Neural progenitor cell (in vitro differentiated cells): ENCODE measurements at regions not wholly inside any gene's neighbourhood (a gene's known extent, or its start where the extent isn't known, plus 50 kb on each side); places are given as distances from the start of the nearest gene placed in this dataset.

Source experiments
- DNase-seq: peaks from one replicate; pipeline ENCODE4 v3.0.0-alpha.2; 2016; ENCODE audit warnings: low spot score
- H2AFZ ChIP-seq: fragments of 200-600 bp; sonication (generic); replicated peaks from 2 replicates; pipeline ENCODE4 v1.6.1; 2016; ENCODE audit warnings: antibody characterized with exemption
- H3F3A ChIP-seq: fragments of 200-600 bp; sonication (generic); 2 replicates; pipeline ENCODE4 v1.6.1; 2016; ENCODE audit warnings: antibody characterized with exemption, low read depth
- H3K27ac ChIP-seq: fragments of 200-600 bp; sonication (generic); 2 replicates; pipeline ENCODE4 v1.5.1; 2016; ENCODE audit warnings: mild to moderate bottlenecking
- H3K27me3 ChIP-seq: fragments of 200-600 bp; sonication (generic); 2 replicates; pipeline ENCODE4 v1.6.1; 2016; ENCODE audit warnings: mild to moderate bottlenecking, moderate library complexity
- H3K36me3 ChIP-seq: fragments of 200-600 bp; sonication (generic); 2 replicates; pipeline ENCODE4 v1.5.1; 2016
- H3K4me1 ChIP-seq: fragments of 200-600 bp; sonication (generic); 2 replicates; pipeline ENCODE4 v1.6.1; 2016; ENCODE audit warnings: mixed run types
- H3K4me2 ChIP-seq: fragments of 200-600 bp; sonication (generic); 2 replicates; pipeline ENCODE4 v1.6.1; 2016
- H3K4me3 ChIP-seq: fragments of 200-600 bp; sonication (generic); 2 replicates; pipeline ENCODE4 v1.5.1; 2016
- H3K79me2 ChIP-seq: fragments of 200-600 bp; sonication (generic); 2 replicates; pipeline ENCODE4 v1.6.1; 2016; ENCODE audit warnings: low read depth
- H3K9ac ChIP-seq: fragments of 200-600 bp; sonication (generic); 2 replicates; pipeline ENCODE4 v1.6.1; 2016
- H3K9me3 ChIP-seq: fragments of 200-600 bp; sonication (generic); 2 replicates; pipeline ENCODE4 v1.5.1; 2016; ENCODE audit warnings: low read depth
- H4K20me1 ChIP-seq: fragments of 200-600 bp; sonication (generic); 2 replicates; pipeline ENCODE4 v1.6.1; 2016; ENCODE audit warnings: low read depth
- H3K27ac Mint-ChIP-seq: 3 replicates; pipeline ENCODE4 v1.8.0; 2021; ENCODE audit warnings: mixed read lengths
- H3K27me3 Mint-ChIP-seq: 2 replicates; pipeline ENCODE4 v1.8.0; 2022; ENCODE audit warnings: low read depth, mild to moderate bottlenecking, inconsistent platforms, moderate library complexity, mixed read lengths; ENCODE audit not compliant: insufficient read depth
- H3K36me3 Mint-ChIP-seq: 3 replicates; pipeline ENCODE4 v1.8.0; 2021; ENCODE audit warnings: mixed read lengths
- H3K4me1 Mint-ChIP-seq: 3 replicates; pipeline ENCODE4 v1.8.0; 2021; ENCODE audit warnings: mixed read lengths
- H3K4me3 Mint-ChIP-seq: 3 replicates; pipeline ENCODE4 v1.8.0; 2021; ENCODE audit warnings: mild to moderate bottlenecking, moderate library complexity, mixed read lengths
- H3K9me3 Mint-ChIP-seq: 3 replicates; pipeline ENCODE4 v1.8.0; 2020; ENCODE audit warnings: mixed read lengths
- EZH2 ChIP-seq: fragments of 200-600 bp; sonication (generic); IDR thresholded peaks from 2 replicates; pipeline ENCODE4 v1.6.1; 2017; ENCODE audit warnings: antibody characterized with exemption, mild to moderate bottlenecking, moderate library complexity
- EZH2phosphoT487 ChIP-seq: fragments of 200-600 bp; sonication (generic); IDR thresholded peaks from 2 replicates; pipeline ENCODE4 v1.6.1; 2017; ENCODE audit warnings: antibody characterized with exemption
- TF ChIP-seq, protein P1 (sequence below): fragments of 200-600 bp; sonication (generic); IDR thresholded peaks from 2 replicates; pipeline ENCODE4 v1.5.1; 2017; ENCODE audit warnings: antibody characterized with exemption, mild to moderate bottlenecking

DNA sequence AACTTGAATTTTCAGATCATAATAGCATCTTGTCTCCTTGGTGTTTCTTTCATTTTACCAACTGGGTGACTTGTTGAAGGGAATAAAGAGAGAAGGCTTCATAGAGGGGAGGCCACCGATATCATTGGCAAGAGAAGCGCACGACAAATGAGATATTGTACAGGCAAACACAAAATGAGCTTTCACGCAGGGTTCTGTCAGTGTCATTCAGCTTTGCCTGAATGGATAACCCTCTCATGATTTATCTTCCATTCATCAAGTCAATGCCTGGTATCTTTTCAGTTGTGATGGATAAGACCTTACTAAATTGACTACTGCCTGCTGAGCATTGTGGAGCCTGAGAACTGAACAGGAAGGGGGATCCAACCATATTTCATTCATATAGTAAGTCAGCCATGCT, 188.6 kb upstream of the EPHA3 start:
- no peak for DNase-seq
- Mint-ChIP-seq H3K27ac (no peak overlapping the region), H3K36me3 (no peaks in the 10 kb centered on the region)

DNA sequence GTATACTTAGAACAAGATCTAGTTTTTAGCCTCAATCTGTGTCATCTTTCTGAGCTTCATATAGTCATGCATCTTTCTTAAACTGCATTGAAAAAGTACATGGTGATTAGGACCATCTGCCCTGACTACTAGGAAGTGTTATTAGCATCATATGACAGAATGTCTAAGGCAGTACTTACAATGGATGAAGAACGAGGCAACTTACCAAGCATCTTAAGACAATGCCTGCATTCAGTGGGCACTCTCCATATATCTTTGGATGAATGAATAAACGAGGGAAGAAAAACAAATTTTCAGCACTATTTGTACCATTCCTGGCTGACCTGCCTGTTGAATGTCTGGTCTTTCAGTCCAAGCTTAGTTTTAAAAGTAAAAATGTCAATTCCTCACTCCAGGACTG, 185.4 kb upstream of the EPHA3 start:
- Mint-ChIP-seq H3K36me3 (no peaks in the 10 kb centered on the region), H3K4me1 (peaks cover 21% of the 10 kb centered on the region), H3K27ac (peak overlapping the region; percentile 80), H3K9me3 (no peaks in the 10 kb centered on the region), H3K27me3 (no peaks in the 10 kb centered on the region), H3K4me3 (no peak overlapping the region)
- Histone ChIP-seq H3K27me3 (no peaks in the 10 kb centered on the region), H4K20me1 (no peaks in the 10 kb centered on the region), H3K4me2 (no peak overlapping the region), H2AFZ (no peak overlapping the region), H3F3A (no peaks in the 10 kb centered on the region), H3K9me3 (no peaks in the 10 kb centered on the region), H3K4me1 (no peaks in the 10 kb centered on the region), H3K4me3 (no peak overlapping the region), H3K9ac (no peak overlapping the region), H3K79me2 (no peaks in the 10 kb centered on the region), H3K27ac (no peak overlapping the region), H3K36me3 (peaks cover 4% of the 10 kb centered on the region)
- TF ChIP-seq EZH2 (no peak), EZH2phosphoT487 (no peak)
- TF ChIP-seq, protein P1, sequence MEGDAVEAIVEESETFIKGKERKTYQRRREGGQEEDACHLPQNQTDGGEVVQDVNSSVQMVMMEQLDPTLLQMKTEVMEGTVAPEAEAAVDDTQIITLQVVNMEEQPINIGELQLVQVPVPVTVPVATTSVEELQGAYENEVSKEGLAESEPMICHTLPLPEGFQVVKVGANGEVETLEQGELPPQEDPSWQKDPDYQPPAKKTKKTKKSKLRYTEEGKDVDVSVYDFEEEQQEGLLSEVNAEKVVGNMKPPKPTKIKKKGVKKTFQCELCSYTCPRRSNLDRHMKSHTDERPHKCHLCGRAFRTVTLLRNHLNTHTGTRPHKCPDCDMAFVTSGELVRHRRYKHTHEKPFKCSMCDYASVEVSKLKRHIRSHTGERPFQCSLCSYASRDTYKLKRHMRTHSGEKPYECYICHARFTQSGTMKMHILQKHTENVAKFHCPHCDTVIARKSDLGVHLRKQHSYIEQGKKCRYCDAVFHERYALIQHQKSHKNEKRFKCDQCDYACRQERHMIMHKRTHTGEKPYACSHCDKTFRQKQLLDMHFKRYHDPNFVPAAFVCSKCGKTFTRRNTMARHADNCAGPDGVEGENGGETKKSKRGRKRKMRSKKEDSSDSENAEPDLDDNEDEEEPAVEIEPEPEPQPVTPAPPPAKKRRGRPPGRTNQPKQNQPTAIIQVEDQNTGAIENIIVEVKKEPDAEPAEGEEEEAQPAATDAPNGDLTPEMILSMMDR: no peak
- DNase-seq: no peak

More for the DNA sequence above, 188.6 kb upstream of the EPHA3 start:
- Histone ChIP-seq H3K9ac (no peak overlapping the region), H3K4me1 (peaks cover 13% of the 10 kb centered on the region), H3K79me2 (no peaks in the 10 kb centered on the region), H3K27me3 (no peaks in the 10 kb centered on the region), H4K20me1 (no peaks in the 10 kb centered on the region), H3K27ac (no peak overlapping the region), H3F3A (peaks cover 7% of the 10 kb centered on the region), H2AFZ (peak overlapping the region; percentile 0), H3K9me3 (no peaks in the 10 kb centered on the region), H3K4me2 (no peak overlapping the region), H3K4me3 (no peak overlapping the region), H3K36me3 (peaks cover 4% of the 10 kb centered on the region)
- H3K27me3 Mint-ChIP-seq: no peaks in the 10 kb centered on the region
- no peak overlapping the region for H3K4me3 Mint-ChIP-seq
- H3K9me3 Mint-ChIP-seq: no peaks in the 10 kb centered on the region
- H3K4me1 Mint-ChIP-seq: peaks cover 27% of the 10 kb centered on the region
- TF ChIP-seq EZH2: no peak
- TF ChIP-seq EZH2phosphoT487: no peak
- TF ChIP-seq, protein P1: no peak

DNA sequence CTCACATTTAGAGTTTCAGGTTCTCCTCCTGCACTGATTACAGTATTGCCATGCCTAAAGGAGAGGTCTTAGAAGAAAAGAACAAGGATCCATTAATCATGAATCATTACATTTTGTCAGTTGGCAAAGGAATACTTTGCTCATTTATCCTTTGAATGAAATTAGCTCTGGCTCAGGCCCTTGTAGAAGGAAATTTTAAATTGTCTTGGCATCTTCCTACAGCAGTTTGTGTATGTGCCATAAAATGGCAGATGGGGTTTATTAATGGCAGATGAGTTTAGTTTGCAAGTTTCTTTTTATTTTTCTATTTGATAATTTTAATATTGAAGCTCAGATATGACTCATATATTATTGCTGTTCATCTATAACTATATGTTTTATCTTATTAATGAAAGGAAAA, 181.2 kb upstream of the EPHA3 start:
- Mint-ChIP-seq H3K4me3 (no peak overlapping the region), H3K27me3 (no peaks in the 10 kb centered on the region), H3K27ac (no peak overlapping the region), H3K36me3 (no peaks in the 10 kb centered on the region), H3K4me1 (peaks cover 16% of the 10 kb centered on the region), H3K9me3 (no peaks in the 10 kb centered on the region)
- Histone ChIP-seq H2AFZ (no peak overlapping the region), H3K4me2 (no peak overlapping the region), H4K20me1 (no peaks in the 10 kb centered on the region), H3K9me3 (no peaks in the 10 kb centered on the region), H3K36me3 (no peaks in the 10 kb centered on the region), H3K4me1 (no peaks in the 10 kb centered on the region), H3F3A (no peaks in the 10 kb centered on the region), H3K79me2 (no peaks in the 10 kb centered on the region), H3K9ac (no peak overlapping the region), H3K27ac (no peak overlapping the region), H3K4me3 (no peak overlapping the region), H3K27me3 (no peaks in the 10 kb centered on the region)
- no peak for DNase-seq
- TF ChIP-seq, protein P1: no peak
- TF ChIP-seq EZH2phosphoT487 (no peak), EZH2 (no peak)

DNA sequence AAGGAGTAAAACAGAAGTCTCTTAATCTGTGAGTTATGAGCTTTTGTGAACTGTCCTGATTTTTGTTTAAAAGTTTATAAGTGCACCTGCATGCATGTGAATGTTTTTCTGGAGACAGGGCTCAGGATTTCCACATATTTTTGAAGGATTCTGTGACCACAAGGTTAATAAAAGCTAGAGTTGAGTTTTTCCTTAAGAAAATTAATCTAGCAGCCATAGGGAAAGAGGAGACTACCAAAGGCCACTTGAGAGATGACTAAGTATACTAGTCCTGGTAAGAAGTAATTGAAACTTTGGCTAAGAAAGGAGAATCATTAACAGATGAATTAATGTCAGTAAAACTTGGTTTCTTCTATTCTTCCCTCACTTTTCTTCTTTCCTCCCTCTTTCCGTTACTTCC, 176.8 kb upstream of the EPHA3 start:
- H3K9me3 Mint-ChIP-seq: no peaks in the 10 kb centered on the region
- Histone ChIP-seq H3K27me3 (no peaks in the 10 kb centered on the region), H3K79me2 (no peaks in the 10 kb centered on the region), H3F3A (no peaks in the 10 kb centered on the region), H2AFZ (peak overlapping the region; percentile 48), H3K9ac (no peak overlapping the region), H3K9me3 (no peaks in the 10 kb centered on the region), H3K4me3 (no peak overlapping the region), H4K20me1 (no peaks in the 10 kb centered on the region), H3K36me3 (no peaks in the 10 kb centered on the region), H3K4me1 (no peaks in the 10 kb centered on the region), H3K4me2 (no peak overlapping the region), H3K27ac (no peak overlapping the region)
- no peaks in the 10 kb centered on the region for H3K27me3 Mint-ChIP-seq
- TF ChIP-seq EZH2phosphoT487 (no peak), EZH2 (no peak)
- TF ChIP-seq, protein P1: no peak
- DNase-seq: no peak
- H3K4me1 Mint-ChIP-seq: no peaks in the 10 kb centered on the region
- H3K36me3 Mint-ChIP-seq: no peaks in the 10 kb centered on the region
- no peak overlapping the region for H3K27ac Mint-ChIP-seq
- no peak overlapping the region for H3K4me3 Mint-ChIP-seq
